ENCODE measurements at regions not wholly inside any gene's neighbourhood (a gene's known extent, or its start where the extent isn't known, plus 50 kb on each side); places are given as distances from the start of the nearest gene placed in this dataset.

- DNase-seq (ENCODE audit: low read depth in 2 of 2): no peak
Observed at GRCh38 chr21:28358170-28358569, 634.5 kb downstream of the LTN1 start.

GRCh38 chr21:28357743-28358142, 634.9 kb downstream of the LTN1 start:
- no peak for DNase-seq (ENCODE audit: low read depth in 2 of 2)

- DNase-seq (ENCODE audit: low read depth in 2 of 2): no peak
Observed at GRCh38 chr21:28356422-28356821, 636.3 kb downstream of the LTN1 start.

DNA sequence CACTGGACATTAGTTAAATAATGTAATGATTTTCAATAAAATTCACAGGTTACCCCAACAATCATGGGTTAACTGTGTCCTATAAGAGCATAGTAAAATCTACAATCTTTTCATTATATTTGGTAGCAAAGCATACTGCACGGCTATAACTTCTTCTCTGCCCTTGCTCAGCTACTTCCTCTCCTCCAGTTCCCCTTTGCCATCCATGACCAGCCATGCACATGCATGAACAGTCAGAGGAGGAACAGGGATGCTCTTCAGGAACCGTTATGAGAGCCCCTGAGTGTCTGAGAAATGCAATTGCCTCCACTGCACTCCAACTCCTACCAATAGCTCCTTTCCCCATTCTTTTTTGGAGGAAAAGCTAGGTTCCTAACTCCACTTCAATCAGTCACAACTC, 646.7 kb downstream of the LTN1 start:
- DNase-seq (ENCODE audit: low read depth in 2 of 2): no peak

DNA sequence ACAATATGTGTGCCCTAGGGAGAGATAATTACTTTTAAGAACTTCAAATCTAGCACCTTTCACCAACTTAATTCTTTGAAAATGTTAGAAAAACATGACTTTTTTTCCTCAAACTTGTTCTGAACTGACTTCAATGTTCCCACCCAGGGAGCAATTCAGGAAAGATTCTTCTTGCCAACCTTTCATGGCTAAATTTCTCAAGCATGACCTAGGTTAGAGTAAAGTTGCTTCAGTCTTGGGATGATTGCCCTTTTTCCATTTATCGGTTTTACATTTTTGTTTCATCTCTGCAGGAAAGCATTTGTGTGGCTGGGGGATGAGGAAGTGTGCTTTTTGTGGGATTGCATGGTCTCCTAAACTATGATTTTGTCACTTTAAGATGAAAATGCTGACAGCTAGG, 647.7 kb downstream of the LTN1 start:
- DNase-seq (ENCODE audit: low read depth in 2 of 2): no peak

DNA sequence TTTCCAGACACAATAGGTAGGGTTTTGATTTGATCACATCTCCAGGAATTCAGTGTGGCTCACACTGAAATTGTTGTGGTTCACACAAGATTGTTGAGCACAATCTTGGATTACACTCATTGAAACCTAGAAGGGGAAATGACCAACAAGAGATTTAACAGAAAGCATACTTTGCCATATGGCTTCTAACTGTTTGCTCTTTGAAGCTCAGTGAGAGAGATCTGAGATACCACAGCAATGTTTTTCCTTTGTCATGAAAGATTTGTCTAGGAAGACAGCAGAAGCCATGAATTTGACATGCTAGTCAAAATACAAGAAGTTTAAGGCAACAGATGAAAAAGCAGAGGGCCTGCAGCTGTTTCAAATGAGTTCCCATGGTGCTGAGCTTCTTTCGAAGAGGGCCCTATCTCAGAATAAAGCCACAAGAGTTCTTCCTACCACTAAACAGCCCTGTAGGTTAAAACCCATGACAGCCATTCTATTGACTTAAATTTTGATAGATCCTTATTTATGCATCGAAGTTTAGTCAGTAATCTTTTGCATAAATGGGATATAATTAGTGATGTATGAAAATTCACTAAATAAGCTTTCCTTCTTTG, 650.4 kb downstream of the LTN1 start:
- DNase-seq (ENCODE audit: low read depth in 2 of 2): no peak

DNA sequence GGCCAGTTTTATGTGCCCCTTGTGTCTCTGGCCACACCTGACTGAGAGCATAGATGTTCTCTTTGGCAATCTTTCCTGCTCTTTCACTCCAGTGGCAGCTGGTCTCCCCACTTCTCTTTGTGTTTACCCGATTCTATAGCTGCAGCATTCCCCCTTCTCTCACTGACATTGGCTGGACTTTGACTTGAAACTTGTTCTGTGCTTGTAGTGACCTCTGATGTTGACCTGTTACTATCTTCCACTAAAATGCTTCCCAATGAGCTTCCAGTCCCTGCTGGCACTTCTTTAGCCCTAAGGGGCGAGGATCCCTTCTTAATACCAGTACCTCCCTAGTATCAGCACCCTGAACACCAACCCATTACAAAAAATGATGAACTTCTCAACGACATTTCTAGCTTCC, 653.3 kb downstream of the LTN1 start:
- no peak for DNase-seq (ENCODE audit: low read depth in 2 of 2)

GRCh38 chr21:28338701-28339305, 653.9 kb downstream of the LTN1 start:
- peak; percentile 60 to 80 for DNase-seq (ENCODE audit: low read depth in 2 of 2)

DNA sequence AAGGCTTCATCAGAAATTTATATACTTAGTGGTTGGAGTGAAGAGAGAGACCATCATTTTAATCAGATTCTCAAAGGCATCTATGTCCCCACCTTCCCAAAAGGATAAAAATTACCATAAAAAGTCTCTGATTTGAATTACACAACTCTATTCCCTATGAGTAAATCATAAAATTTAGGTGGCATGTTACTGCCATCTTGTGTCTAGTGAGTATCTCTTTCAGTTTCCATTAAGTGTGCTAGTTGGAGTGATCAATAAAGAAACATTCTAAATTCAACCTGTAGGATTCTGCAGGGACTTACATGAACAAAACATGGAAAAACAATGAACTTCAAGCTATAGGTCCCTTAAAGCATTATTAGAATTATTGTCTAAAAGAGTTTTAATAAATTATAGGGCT, 655.4 kb downstream of the LTN1 start:
- peak; percentile 55 to 61 for DNase-seq (ENCODE audit: low read depth in 2 of 2)

- DNase-seq (ENCODE audit: low read depth in 2 of 2): peak; percentile 71
Observed at GRCh38 chr21:28336314-28336713, 656.4 kb downstream of the LTN1 start.

DNA sequence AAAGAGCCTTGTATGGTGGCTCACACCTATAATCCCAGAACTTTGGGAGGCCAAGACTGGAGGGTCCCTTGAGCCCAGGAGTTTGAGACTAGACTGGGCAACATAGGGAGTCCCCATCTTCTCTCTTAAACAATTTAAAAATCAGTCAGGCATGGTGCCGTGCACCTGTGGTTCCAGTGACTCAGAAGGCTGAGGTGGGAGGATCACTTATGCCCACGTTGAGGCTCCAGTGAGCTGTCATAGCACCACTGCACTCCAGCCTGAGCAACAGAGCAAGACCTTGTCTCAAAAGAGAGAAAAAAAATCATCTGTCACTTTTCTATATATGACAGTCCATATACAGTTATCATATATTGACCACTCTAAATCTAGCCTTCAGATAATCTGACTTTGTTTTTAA, 658.3 kb downstream of the LTN1 start:
- DNase-seq (ENCODE audit: low read depth in 2 of 2): no peak

- no peak for DNase-seq (ENCODE audit: low read depth in 2 of 2)
Observed at GRCh38 chr21:28333578-28334075, 659.0 kb downstream of the LTN1 start.

GRCh38 chr21:28332796-28333195, 659.9 kb downstream of the LTN1 start:
- no peak for DNase-seq (ENCODE audit: low read depth in 2 of 2)

- no peak for DNase-seq (ENCODE audit: low read depth in 2 of 2)
Observed at GRCh38 chr21:28325618-28326017, 667.1 kb downstream of the LTN1 start.

- no peak for DNase-seq (ENCODE audit: low read depth in 2 of 2)
Observed at GRCh38 chr21:28324690-28325089, 668.0 kb downstream of the LTN1 start.

- DNase-seq (ENCODE audit: low read depth in 2 of 2): no peak
Observed at GRCh38 chr21:28317177-28317950, 675.3 kb downstream of the LTN1 start.

DNA sequence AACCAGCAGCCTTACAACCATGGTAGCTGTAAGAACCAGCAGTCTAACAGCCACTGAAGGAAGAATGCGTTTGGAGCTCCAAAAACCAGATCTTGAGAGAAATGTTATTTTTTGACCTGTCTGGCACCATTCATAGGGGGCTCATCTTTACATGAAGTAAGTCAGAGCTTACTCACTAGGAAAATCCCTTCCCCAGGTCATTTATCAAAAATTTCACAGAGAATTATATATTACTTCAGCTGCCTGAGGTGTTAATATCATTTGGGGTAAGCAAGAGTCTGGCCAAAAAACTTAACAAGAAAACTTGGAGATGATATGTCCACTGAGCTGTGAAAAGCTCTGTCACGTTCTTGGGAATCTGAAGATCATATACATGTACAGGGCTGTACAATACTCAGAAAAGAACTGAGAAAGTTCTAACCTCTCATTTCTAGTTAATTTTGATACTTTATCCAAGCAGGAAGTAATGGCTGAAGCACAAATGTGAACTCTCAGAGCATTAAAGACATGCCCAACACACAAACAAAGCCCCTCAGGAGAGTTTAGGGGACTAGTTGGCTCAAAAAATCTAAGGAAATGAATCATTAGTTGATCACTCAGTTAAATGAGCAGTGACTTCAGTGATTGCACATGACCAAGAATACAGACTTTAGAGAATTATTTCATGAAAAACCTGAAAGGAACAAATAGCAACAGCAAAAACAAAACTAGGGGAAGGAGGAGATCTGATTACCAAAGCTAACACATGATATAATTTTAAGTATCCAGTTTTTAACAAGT, 681.1 kb downstream of the LTN1 start:
- DNase-seq (ENCODE audit: low read depth in 2 of 2): peak in 1 of 2 donors; percentile 45

GRCh38 chr21:28310711-28311110, 682.0 kb downstream of the LTN1 start:
- no peak for DNase-seq (ENCODE audit: low read depth in 2 of 2)

- no peak for DNase-seq (ENCODE audit: low read depth in 2 of 2)
Observed at GRCh38 chr21:28310171-28310685, 682.4 kb downstream of the LTN1 start.

GRCh38 chr21:28309596-28309995, 683.1 kb downstream of the LTN1 start:
- DNase-seq (ENCODE audit: low read depth in 2 of 2): no peak

DNA sequence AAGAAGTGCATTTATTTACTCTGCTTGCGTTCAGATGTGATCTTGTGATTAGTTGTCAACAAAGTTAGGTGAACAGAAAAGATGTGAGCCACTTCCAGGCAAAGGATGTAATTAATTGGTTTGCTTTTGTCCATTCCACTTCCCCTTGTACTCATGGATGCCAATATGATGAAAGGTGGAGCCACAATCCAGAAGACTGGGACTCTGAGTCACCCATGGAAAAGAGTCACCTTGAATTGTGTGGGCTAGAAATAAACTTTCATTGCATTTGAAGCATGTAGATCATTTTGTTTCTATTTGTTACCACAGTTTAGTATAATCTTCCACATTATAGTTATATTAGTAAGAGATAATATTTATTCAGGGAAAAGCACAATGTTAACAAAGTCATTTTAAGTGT, 684.2 kb downstream of the LTN1 start:
- DNase-seq (ENCODE audit: low read depth in 2 of 2): peak in 1 of 2 donors; percentile 35

DNA sequence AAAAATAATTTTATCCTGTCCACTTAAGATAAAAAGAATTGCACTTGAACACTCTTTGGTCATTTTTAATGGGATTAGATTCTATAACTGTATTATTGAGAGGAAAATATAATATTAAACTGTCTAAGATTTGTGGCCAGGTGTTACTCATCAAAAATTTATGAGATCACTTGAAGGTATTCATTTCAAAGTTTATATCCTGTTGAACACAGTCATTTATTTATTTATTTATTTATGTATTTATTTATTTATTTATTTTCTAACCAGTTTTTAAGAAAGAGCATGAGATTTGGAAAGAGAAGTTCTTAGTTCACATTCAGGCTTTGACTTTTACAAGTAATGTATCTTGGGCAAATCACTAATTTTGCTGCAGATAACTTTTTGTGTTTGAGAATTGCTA, 692.7 kb downstream of the LTN1 start:
- no peak for DNase-seq (ENCODE audit: low read depth in 2 of 2)

All from lung microvascular endothelial cell (primary cell).